ENCODE measurements at regions not wholly inside any gene's neighbourhood (a gene's known extent, or its start where the extent isn't known, plus 50 kb on each side); places are given as distances from the start of the nearest gene placed in this dataset.

- TF ChIP-seq, protein P1, sequence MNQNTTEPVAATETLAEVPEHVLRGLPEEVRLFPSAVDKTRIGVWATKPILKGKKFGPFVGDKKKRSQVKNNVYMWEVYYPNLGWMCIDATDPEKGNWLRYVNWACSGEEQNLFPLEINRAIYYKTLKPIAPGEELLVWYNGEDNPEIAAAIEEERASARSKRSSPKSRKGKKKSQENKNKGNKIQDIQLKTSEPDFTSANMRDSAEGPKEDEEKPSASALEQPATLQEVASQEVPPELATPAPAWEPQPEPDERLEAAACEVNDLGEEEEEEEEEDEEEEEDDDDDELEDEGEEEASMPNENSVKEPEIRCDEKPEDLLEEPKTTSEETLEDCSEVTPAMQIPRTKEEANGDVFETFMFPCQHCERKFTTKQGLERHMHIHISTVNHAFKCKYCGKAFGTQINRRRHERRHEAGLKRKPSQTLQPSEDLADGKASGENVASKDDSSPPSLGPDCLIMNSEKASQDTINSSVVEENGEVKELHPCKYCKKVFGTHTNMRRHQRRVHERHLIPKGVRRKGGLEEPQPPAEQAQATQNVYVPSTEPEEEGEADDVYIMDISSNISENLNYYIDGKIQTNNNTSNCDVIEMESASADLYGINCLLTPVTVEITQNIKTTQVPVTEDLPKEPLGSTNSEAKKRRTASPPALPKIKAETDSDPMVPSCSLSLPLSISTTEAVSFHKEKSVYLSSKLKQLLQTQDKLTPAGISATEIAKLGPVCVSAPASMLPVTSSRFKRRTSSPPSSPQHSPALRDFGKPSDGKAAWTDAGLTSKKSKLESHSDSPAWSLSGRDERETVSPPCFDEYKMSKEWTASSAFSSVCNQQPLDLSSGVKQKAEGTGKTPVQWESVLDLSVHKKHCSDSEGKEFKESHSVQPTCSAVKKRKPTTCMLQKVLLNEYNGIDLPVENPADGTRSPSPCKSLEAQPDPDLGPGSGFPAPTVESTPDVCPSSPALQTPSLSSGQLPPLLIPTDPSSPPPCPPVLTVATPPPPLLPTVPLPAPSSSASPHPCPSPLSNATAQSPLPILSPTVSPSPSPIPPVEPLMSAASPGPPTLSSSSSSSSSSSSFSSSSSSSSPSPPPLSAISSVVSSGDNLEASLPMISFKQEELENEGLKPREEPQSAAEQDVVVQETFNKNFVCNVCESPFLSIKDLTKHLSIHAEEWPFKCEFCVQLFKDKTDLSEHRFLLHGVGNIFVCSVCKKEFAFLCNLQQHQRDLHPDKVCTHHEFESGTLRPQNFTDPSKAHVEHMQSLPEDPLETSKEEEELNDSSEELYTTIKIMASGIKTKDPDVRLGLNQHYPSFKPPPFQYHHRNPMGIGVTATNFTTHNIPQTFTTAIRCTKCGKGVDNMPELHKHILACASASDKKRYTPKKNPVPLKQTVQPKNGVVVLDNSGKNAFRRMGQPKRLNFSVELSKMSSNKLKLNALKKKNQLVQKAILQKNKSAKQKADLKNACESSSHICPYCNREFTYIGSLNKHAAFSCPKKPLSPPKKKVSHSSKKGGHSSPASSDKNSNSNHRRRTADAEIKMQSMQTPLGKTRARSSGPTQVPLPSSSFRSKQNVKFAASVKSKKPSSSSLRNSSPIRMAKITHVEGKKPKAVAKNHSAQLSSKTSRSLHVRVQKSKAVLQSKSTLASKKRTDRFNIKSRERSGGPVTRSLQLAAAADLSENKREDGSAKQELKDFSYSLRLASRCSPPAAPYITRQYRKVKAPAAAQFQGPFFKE (tag by site-specific recombination; IDR thresholded peaks at IDR 0.05; ENCODE audit: borderline replicate concordance): no peak
- no peak for TF ChIP-seq ZBTB1 (tag by site-specific recombination; IDR thresholded peaks at IDR 0.05)
- no peak for TF ChIP-seq ZNF629 (tag by site-specific recombination; IDR thresholded peaks at IDR 0.05)
- no peak for TF ChIP-seq ZNF626 (tag by site-specific recombination; IDR thresholded peaks at IDR 0.05)
- no peak for TF ChIP-seq GLIS1 (tag by site-specific recombination; IDR thresholded peaks at IDR 0.05)
- no peak for TF ChIP-seq MZF1 (tag by site-specific recombination; IDR thresholded peaks at IDR 0.05; ENCODE audit: borderline replicate concordance)
These were observed 74.9 kb downstream of the AKR1C4 start (continued) for GRCh38 chr10:5271526-5271925.

- H3K4me1 ChIP-seq (ENCODE audit: control insufficient read depth, insufficient read depth, low read length): no peaks in the 10 kb centered on the region
- no peak overlapping the region for H3K4me3 ChIP-seq (ENCODE audit: low read depth, low read length)
- H3K9me3 ChIP-seq (ENCODE audit: control insufficient read depth, insufficient read depth, low read depth, low read length): no peaks in the 10 kb centered on the region
- TF ChIP-seq ZNF548 (tag by site-specific recombination; IDR thresholded peaks at IDR 0.05) (no peak), SETDB1 (IDR thresholded peaks at IDR 0.05; ENCODE audit: insufficient read length, low read length) (no peak), TCF7L2 (IDR thresholded peaks at IDR 0.05; ENCODE audit: borderline replicate concordance, low read depth, low read length) (no peak), ZNF394 (tag by site-specific recombination; IDR thresholded peaks at IDR 0.05; ENCODE audit: borderline replicate concordance) (no peak), ZNF514 (tag by site-specific recombination; IDR thresholded peaks at IDR 0.05) (no peak), ZNF140 (tag by site-specific recombination; IDR thresholded peaks at IDR 0.05) (no peak)
- H3K27ac ChIP-seq (ENCODE audit: extremely low read depth, low read depth, low read length): no peak overlapping the region
- ChIA-PET POLR2A (no interaction called here), CTCF (no interaction called here)
- no peaks in the 10 kb centered on the region for H3K36me3 ChIP-seq (ENCODE audit: control insufficient read depth in 2 of 2, insufficient read depth in 1 of 2, low read length in 2 of 2)
These were observed 75.6 kb downstream of the AKR1C4 start for GRCh38 chr10:5272065-5272803.

DNA sequence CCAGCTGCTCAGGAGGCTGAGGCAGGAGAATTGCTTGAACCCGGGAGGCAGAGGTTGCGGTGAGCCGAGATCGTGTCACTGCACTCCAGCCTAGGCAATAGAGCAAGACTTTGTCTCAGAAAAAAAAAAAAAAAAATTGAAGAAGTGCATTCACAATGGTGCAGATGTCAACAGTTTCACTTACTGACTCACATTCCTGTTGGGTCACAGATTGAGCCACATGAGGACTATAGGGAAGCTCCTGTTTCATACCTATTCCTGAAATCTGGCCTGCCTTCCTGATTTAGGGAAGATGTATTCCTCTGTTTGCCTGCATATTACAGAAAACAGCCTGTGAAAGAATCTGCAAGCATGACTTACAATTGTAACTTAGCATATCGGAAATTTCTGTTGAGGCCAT, 78.2 kb downstream of the AKR1C4 start:
- Histone ChIP-seq H3K36me3 (ENCODE audit: control insufficient read depth in 2 of 2, insufficient read depth in 1 of 2, low read length in 2 of 2) (no peaks in the 10 kb centered on the region), H3K9me3 (ENCODE audit: control insufficient read depth, insufficient read depth, low read depth, low read length) (no peaks in the 10 kb centered on the region), H3K4me1 (ENCODE audit: control insufficient read depth, insufficient read depth, low read length) (no peaks in the 10 kb centered on the region), H3K27ac (ENCODE audit: extremely low read depth, low read depth, low read length) (no peak overlapping the region), H3K4me3 (ENCODE audit: low read depth, low read length) (no peak overlapping the region)
- ChIA-PET POLR2A (no interaction called here), CTCF (no interaction called here)
- TF ChIP-seq ZNF169 (tag by site-specific recombination; IDR thresholded peaks at IDR 0.05) (no peak), AEBP2 (tag by site-specific recombination; IDR thresholded peaks at IDR 0.05; ENCODE audit: borderline replicate concordance) (no peak), ZNF610 (tag by site-specific recombination; IDR thresholded peaks at IDR 0.05; ENCODE audit: borderline replicate concordance) (no peak), ZNF416 (tag by site-specific recombination; IDR thresholded peaks at IDR 0.05) (no peak), ZNF521 (tag by site-specific recombination; IDR thresholded peaks at IDR 0.05) (no peak), ZNF664 (tag by site-specific recombination; IDR thresholded peaks at IDR 0.05) (no peak), ZNF777 (tag by site-specific recombination; IDR thresholded peaks at IDR 0.05; ENCODE audit: borderline replicate concordance) (no peak), ZNF776 (tag by site-specific recombination; IDR thresholded peaks at IDR 0.05; ENCODE audit: borderline replicate concordance) (no peak)
- TF ChIP-seq, protein P2, sequence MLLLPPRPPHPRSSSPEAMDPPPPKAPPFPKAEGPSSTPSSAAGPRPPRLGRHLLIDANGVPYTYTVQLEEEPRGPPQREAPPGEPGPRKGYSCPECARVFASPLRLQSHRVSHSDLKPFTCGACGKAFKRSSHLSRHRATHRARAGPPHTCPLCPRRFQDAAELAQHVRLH (tag by site-specific recombination; IDR thresholded peaks at IDR 0.05): no peak
